ENCODE measurements at regions not wholly inside any gene's neighbourhood (a gene's known extent, or its start where the extent isn't known, plus 50 kb on each side); places are given as distances from the start of the nearest gene placed in this dataset.
"Not testable (repeated sequence)": the region's sequence is repeated elsewhere in the genome, so short reads cannot be mapped to it uniquely, and the experiment has no call there.

DNA sequence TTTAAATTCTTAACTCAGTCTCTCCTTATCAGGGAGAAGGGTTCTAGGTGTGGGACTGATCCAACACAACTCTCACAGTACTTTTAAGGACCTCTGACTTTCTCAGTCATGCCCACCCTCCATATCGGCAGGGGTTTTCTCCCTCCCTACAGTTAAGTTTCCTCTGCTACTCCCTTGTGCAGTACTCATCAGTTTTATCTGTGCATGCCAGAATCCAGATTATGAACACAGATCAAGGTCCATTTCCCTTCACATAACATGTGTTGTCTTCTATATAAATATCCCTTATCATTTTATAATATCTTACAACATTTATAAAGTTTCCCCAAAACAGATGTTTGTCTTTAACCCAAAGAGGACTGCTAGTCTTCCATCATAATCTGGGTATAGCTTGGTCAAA, 986.5 kb upstream of the ARRDC3 start:
- H3K9me3 Mint-ChIP-seq = peaks cover 5 to 7% of the 10 kb centered on the region in 2 donors
- H3K27me3 Mint-ChIP-seq (ENCODE audit: low read depth) = no peaks in the 10 kb centered on the region
- H3K4me3 Mint-ChIP-seq = no peak overlapping the region
- H3K27ac Mint-ChIP-seq = no peak overlapping the region
- no peaks in the 10 kb centered on the region for H3K36me3 Mint-ChIP-seq (ENCODE audit: insufficient read depth in 2 of 2)
- no peak for ATAC-seq (replicated peaks in 1 of 2)
- H3K4me1 Mint-ChIP-seq (ENCODE audit: low read depth) = no peaks in the 10 kb centered on the region
- DNase-seq = no peak

DNA sequence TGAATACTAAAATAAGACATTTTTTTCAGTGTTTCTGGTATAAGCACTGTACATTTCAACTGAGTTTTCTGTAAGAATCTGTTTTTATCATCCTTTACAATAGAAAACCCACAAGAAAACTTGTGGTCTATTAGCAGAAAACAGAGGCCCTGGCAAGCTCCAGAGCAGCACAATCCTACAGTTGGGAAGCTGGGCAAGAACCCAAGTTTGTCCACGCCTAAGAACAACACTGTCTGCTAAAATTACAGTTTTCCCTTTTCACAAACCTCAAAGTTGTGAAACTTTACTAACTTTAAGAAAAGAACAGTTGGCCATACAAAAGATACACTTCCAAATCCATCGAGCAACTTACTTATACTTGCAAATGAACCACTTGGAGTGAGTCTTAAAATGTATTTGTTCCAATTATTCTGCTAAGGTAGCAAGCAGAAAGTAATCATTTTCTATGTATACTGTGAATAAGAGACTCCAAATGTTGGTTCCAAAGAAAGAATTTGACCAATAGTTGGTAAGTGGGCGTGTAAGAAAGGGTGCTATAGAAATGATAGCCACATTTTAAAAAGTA, 982.0 kb upstream of the ARRDC3 start:
- peaks cover 4 to 5% of the 10 kb centered on the region in 2 donors for H3K9me3 Mint-ChIP-seq
- no peaks in the 10 kb centered on the region for H3K4me1 Mint-ChIP-seq (ENCODE audit: low read depth)
- no peaks in the 10 kb centered on the region for H3K36me3 Mint-ChIP-seq (ENCODE audit: insufficient read depth in 2 of 2)
- H3K4me3 Mint-ChIP-seq = no peak overlapping the region
- no peaks in the 10 kb centered on the region for H3K27me3 Mint-ChIP-seq (ENCODE audit: low read depth)
- DNase-seq (no peak), ATAC-seq (replicated peaks in 1 of 2) (no peak)
- no peak overlapping the region for H3K27ac Mint-ChIP-seq

- Mint-ChIP-seq H3K27me3 (ENCODE audit: low read depth) (no peaks in the 10 kb centered on the region), H3K4me1 (ENCODE audit: low read depth) (no peaks in the 10 kb centered on the region), H3K27ac (no peak overlapping the region), H3K4me3 (no peak overlapping the region), H3K36me3 (ENCODE audit: insufficient read depth in 2 of 2) (no peaks in the 10 kb centered on the region), H3K9me3 (peaks cover 11 to 12% of the 10 kb centered on the region in 2 donors)
- no peak for ATAC-seq (replicated peaks in 1 of 2)
- DNase-seq = no peak
Measured at GRCh38 chr5:92353107-92354030, 970.3 kb upstream of the ARRDC3 start.

DNA sequence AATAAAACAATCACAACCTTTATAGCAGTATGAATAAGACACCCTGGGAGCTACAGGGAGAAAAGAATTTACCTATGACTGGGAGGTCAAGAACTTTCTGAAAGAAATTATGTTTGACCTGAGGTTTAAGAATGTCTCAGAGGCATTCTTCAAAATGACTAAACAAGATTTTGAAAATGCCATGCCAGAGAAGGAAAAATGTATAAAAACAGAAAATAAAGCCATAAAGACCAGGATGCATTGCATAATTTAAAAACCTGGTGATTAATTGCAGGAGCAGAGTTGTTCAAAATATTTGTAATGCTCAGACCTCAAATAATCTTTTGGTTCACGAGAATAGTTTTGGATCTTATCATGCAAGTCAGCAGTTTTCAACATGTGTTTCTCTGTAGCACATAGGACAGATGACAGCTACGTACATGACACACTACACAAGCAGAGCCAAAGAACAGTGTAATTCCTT, 954.7 kb upstream of the ARRDC3 start:
- DNase-seq = no peak
- no peak overlapping the region for H3K4me3 Mint-ChIP-seq
- H3K4me1 Mint-ChIP-seq (ENCODE audit: low read depth) = no peaks in the 10 kb centered on the region
- H3K9me3 Mint-ChIP-seq = peaks cover 2 to 6% of the 10 kb centered on the region in 2 donors
- no peak for ATAC-seq (replicated peaks in 1 of 2)
- no peaks in the 10 kb centered on the region for H3K36me3 Mint-ChIP-seq (ENCODE audit: insufficient read depth in 2 of 2)
- no peaks in the 10 kb centered on the region for H3K27me3 Mint-ChIP-seq (ENCODE audit: low read depth)
- no peak overlapping the region for H3K27ac Mint-ChIP-seq

DNA sequence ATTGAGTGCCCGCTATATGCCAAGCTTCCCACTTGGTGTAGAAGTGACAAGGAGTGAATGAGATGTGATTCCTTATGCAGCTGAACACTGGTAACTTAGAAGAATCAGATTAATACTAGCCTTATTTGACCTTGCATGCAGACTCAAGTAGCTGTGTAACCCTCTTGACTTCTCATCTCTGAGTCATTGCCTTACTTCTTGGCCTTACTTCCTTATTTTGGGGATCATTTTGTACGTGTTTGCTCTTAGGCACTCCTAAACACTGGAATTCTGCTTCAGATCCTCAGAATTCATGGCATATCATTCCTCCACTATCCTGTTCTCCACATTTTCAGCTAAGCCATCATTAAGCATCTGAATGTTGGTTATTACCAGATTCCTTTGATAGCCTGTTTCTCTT, 948.9 kb upstream of the ARRDC3 start:
- no peaks in the 10 kb centered on the region for H3K4me1 Mint-ChIP-seq (ENCODE audit: low read depth)
- H3K27ac Mint-ChIP-seq = no peak overlapping the region
- peaks cover 2 to 4% of the 10 kb centered on the region in 2 donors for H3K9me3 Mint-ChIP-seq
- H3K36me3 Mint-ChIP-seq (ENCODE audit: insufficient read depth in 2 of 2) = no peaks in the 10 kb centered on the region
- ATAC-seq (replicated peaks in 1 of 2) (no peak), DNase-seq (no peak)
- no peaks in the 10 kb centered on the region for H3K27me3 Mint-ChIP-seq (ENCODE audit: low read depth)
- no peak overlapping the region for H3K4me3 Mint-ChIP-seq

DNA sequence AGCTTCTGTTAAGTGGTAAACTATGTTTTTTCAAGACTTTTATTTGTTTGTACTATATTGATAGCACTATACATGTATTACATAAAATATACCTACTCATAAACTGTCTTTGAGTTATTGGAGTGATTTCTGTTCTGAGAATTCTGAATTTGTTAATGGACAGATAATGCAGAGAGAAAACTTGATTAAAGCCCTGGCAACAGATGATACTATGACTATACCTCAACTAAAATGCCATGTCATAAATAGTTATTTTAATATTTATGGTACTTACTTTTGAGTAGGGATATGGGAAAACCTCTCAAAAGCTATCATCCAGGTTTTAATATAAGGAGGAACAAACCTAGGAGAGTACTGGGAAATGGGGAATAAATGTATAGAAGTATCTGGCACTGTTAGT, 947.2 kb upstream of the ARRDC3 start:
- no peaks in the 10 kb centered on the region for H3K27me3 Mint-ChIP-seq (ENCODE audit: low read depth)
- no peak overlapping the region for H3K4me3 Mint-ChIP-seq
- H3K4me1 Mint-ChIP-seq (ENCODE audit: low read depth) = no peaks in the 10 kb centered on the region
- ATAC-seq (replicated peaks in 1 of 2) (no peak), DNase-seq (no peak)
- H3K36me3 Mint-ChIP-seq (ENCODE audit: insufficient read depth in 2 of 2) = no peaks in the 10 kb centered on the region
- no peak overlapping the region for H3K27ac Mint-ChIP-seq
- peaks cover 0 to 1% of the 10 kb centered on the region in 2 donors for H3K9me3 Mint-ChIP-seq

DNA sequence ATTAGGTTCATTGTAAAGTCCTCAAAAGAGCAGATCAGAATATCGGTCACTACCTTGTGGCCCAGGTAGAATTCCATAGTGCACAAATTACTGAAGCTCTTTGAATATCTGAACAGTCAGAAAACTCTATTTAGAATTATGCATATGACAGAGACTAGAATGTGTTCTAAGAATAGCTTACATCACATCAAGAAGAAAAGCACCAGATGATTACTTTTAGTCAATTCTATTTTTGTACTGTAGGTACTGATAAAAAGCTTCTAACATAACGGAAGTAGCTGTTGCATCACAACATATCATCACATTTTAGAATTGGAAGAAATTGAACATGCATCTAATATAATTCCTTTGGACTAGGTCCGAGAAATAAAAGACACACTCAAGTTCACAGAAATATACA, 946.6 kb upstream of the ARRDC3 start:
- ATAC-seq (replicated peaks in 1 of 2) (no peak), DNase-seq (no peak)
- Mint-ChIP-seq H3K36me3 (ENCODE audit: insufficient read depth in 2 of 2) (no peaks in the 10 kb centered on the region), H3K9me3 (peaks cover 0 to 1% of the 10 kb centered on the region in 2 donors), H3K27me3 (ENCODE audit: low read depth) (no peaks in the 10 kb centered on the region), H3K27ac (no peak overlapping the region), H3K4me1 (ENCODE audit: low read depth) (no peaks in the 10 kb centered on the region), H3K4me3 (no peak overlapping the region)

- DNase-seq (no peak), ATAC-seq (replicated peaks in 1 of 2) (no peak)
- H3K9me3 Mint-ChIP-seq = peaks cover 0 to 1% of the 10 kb centered on the region in 2 donors
- no peak overlapping the region for H3K27ac Mint-ChIP-seq
- no peaks in the 10 kb centered on the region for H3K27me3 Mint-ChIP-seq (ENCODE audit: low read depth)
- no peak overlapping the region for H3K4me3 Mint-ChIP-seq
- H3K4me1 Mint-ChIP-seq (ENCODE audit: low read depth) = no peaks in the 10 kb centered on the region
- H3K36me3 Mint-ChIP-seq (ENCODE audit: insufficient read depth in 2 of 2) = no peaks in the 10 kb centered on the region
Measured at GRCh38 chr5:92328584-92329259, 945.6 kb upstream of the ARRDC3 start.

GRCh38 chr5:92320446-92320845, 937.3 kb upstream of the ARRDC3 start:
- no peaks in the 10 kb centered on the region for H3K9me3 Mint-ChIP-seq
- H3K4me1 Mint-ChIP-seq (ENCODE audit: low read depth) = no peaks in the 10 kb centered on the region
- H3K27me3 Mint-ChIP-seq (ENCODE audit: low read depth) = no peaks in the 10 kb centered on the region
- H3K27ac Mint-ChIP-seq = no peak overlapping the region
- no peak overlapping the region for H3K4me3 Mint-ChIP-seq
- DNase-seq = no peak
- ATAC-seq (replicated peaks in 1 of 2) = no peak
- H3K36me3 Mint-ChIP-seq (ENCODE audit: insufficient read depth in 2 of 2) = no peaks in the 10 kb centered on the region

- H3K9me3 Mint-ChIP-seq = no peaks in the 10 kb centered on the region
- ATAC-seq (replicated peaks in 1 of 2) (no peak), DNase-seq (no peak)
- H3K4me3 Mint-ChIP-seq = no peak overlapping the region
- H3K4me1 Mint-ChIP-seq (ENCODE audit: low read depth) = no peaks in the 10 kb centered on the region
- no peaks in the 10 kb centered on the region for H3K36me3 Mint-ChIP-seq (ENCODE audit: insufficient read depth in 2 of 2)
- no peak overlapping the region for H3K27ac Mint-ChIP-seq
- H3K27me3 Mint-ChIP-seq (ENCODE audit: low read depth) = no peaks in the 10 kb centered on the region
Measured at GRCh38 chr5:92313385-92313784, 930.3 kb upstream of the ARRDC3 start.

DNA sequence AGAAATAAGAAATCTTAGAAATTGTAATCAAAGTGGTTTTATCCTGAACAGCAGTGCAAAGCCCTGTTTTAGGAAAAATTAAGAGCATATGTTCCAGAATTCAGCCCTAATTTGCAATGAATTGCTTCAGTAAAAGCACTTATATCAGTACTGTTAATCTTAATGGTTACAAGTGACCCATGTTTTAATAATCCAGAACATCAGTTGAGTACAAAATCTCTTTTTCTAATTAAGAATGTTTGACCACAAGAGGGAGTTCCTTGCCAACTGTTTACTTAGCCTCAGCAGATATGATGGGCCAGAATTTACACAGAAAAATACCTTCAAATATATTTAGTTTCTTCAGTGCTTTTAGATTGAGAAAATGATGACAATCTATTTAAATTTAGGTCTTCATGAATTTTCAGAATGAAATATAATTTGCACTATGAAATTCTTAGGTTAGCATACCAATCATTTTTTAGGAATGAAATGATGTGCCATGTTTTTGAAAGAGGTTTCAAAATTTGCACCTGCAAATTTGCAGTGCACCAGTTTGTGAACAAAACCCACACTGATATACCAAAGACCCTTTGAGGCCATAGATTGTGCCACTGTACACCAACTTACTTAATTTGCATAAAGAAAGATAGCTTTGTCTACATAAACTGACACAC, 926.3 kb upstream of the ARRDC3 start:
- Mint-ChIP-seq H3K4me1 (ENCODE audit: low read depth) (no peaks in the 10 kb centered on the region), H3K4me3 (no peak overlapping the region), H3K9me3 (no peaks in the 10 kb centered on the region), H3K27ac (no peak overlapping the region), H3K27me3 (ENCODE audit: low read depth) (no peaks in the 10 kb centered on the region), H3K36me3 (ENCODE audit: insufficient read depth in 2 of 2) (no peaks in the 10 kb centered on the region)
- DNase-seq (no peak), ATAC-seq (replicated peaks in 1 of 2) (no peak)

DNA sequence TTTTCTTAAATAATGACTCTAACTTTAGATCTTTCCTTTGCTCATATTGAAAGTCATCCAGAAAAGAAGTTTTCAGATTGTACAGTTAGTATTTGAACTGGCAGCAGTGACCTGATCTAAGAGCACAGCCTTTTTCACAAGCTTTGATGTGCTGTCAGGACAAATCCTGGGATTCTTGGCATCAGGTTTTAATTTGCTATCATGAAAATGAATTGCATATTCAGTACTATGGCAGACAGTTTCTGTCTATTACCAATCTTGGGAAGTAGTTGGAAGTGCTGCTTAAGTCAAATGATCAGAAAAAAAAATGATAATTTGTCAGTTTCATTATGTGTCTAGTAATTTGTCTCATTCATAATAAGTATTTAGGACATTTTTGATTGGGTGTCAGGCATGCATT, 925.6 kb upstream of the ARRDC3 start:
- Mint-ChIP-seq H3K27ac (no peak overlapping the region), H3K9me3 (peaks cover 0 to 3% of the 10 kb centered on the region in 2 donors), H3K36me3 (ENCODE audit: insufficient read depth in 2 of 2) (no peaks in the 10 kb centered on the region), H3K4me1 (ENCODE audit: low read depth) (no peaks in the 10 kb centered on the region), H3K4me3 (no peak overlapping the region), H3K27me3 (ENCODE audit: low read depth) (no peaks in the 10 kb centered on the region)
- no peak for DNase-seq
- ATAC-seq (replicated peaks in 1 of 2) = no peak

DNA sequence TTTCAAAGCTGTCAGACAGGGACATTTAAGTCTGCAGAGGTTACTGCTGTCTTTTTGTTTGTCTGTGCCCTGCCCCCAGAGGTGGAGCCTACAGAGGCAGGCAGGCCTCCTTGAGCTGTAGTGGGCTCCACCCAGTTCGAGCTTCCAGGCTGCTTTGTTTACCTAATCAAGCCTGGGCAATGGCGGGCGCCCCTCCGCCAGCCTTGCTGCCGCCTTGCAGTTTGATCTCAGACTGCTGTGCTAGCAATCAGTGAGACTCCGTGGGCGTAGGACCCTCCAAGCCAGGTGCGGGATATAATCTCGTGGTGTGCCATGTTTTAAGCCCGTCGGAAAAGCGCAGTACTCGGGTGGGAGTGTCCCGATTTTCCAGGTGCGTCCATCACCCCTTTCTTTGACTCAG, 919.2 kb upstream of the ARRDC3 start:
- not testable (repeated sequence) for H3K27ac Mint-ChIP-seq; H3K36me3 Mint-ChIP-seq (ENCODE audit: insufficient read depth in 2 of 2); H3K4me3 Mint-ChIP-seq; H3K4me1 Mint-ChIP-seq (ENCODE audit: low read depth); H3K9me3 Mint-ChIP-seq; ATAC-seq (replicated peaks in 1 of 2); DNase-seq; H3K27me3 Mint-ChIP-seq (ENCODE audit: low read depth)
